K562 (cell line): ENCODE measurements at regions not wholly inside any gene's neighbourhood (a gene's known extent, or its start where the extent isn't known, plus 50 kb on each side); places are given as distances from the start of the nearest gene placed in this dataset.

Experiments
- ATAC-seq: fragments of 200-7000 bp; cut with Tn5 transposase; 3 replicates; pipeline ENCODE4 v1.9.1; 2020; ENCODE audit warnings: moderate library complexity
- BruUV-seq: library from RNA; stranded (reverse); fragments of 400-500 nt; replicated peaks from 2 replicates; lab custom pipeline; 2021; lab: Mats Ljungman, UMichigan
- CTCF ChIA-PET: fragments of 300-600 bp; formaldehyde crosslinking; extraction: SDS; loops from one replicate; lab custom pipeline; 2021; ENCODE audit warnings: low intra/inter-chr PET ratio; lab: Yijun Ruan, JAX
- POLR2A ChIA-PET: fragments of 300-600, 350-650 bp; sonication (Branson Sonifier 250); formaldehyde crosslinking; extraction: SDS; loops from one replicate; lab custom pipeline; 2021; ENCODE audit warnings: antibody characterized with exemption, inconsistent platforms; lab: Yijun Ruan, JAX
- DNase-seq, 4 experiments: peaks; one replicate each; pipeline versions ENCODE4 v3.0.0 to v3.0.0-alpha.2; 2011 to 2018; ENCODE audit warnings: low spot score in 3 of 4, mixed read lengths in 3 of 4; ENCODE audit errors: extremely low read depth in 1 of 4
- FAIRE-seq: peaks from 2 replicates; lab custom pipeline; 2011; peaks lifted over from hg19 to GRCh38; lab: Jason Lieb, UNC
- H2AFZ ChIP-seq: 2 replicates; pipeline ENCODE4 v1.6.0; 2011; ENCODE audit warnings: low read depth, low read length, control low read depth, inconsistent platforms
- H3K27ac ChIP-seq: fragments of 200-600 bp; 3 replicates; pipeline ENCODE4 v1.8.0; 2011; ENCODE audit warnings: low read depth, mild to moderate bottlenecking, control low read depth, inconsistent platforms, low read length, moderate library complexity, mixed read lengths; ENCODE audit errors: extremely low read depth
- H3K27me3 ChIP-seq, 2 experiments: fragments of 300-600 bp in 1 of 2; 2 replicates in 1 of 2; 3 replicates in 1 of 2; pipeline versions ENCODE4 v1.6.0 to v1.8.0; 2011; ENCODE audit warnings: inconsistent platforms in 2 of 2, low read length in 2 of 2, mild to moderate bottlenecking in 1 of 2, mixed read lengths in 1 of 2, moderate library complexity in 1 of 2; ENCODE audit not compliant: control insufficient read depth in 2 of 2, insufficient read depth in 2 of 2
- H3K36me3 ChIP-seq: fragments of 300-600 bp; 3 replicates; pipeline ENCODE4 v1.8.0; 2011; ENCODE audit warnings: mild to moderate bottlenecking, low read length, inconsistent platforms; ENCODE audit not compliant: control insufficient read depth, insufficient read depth
- H3K4me1 ChIP-seq, 2 experiments: fragments of 200-600 bp in 1 of 2; replicated peaks in 1 of 2; 2 replicates in 1 of 2; 3 replicates in 1 of 2; pipeline versions ENCODE4 v1.5.1 to v1.8.0; 2011; ENCODE audit warnings: inconsistent platforms in 2 of 2, low read length in 2 of 2, mild to moderate bottlenecking in 1 of 2, mixed read lengths in 1 of 2, moderate library complexity in 1 of 2; ENCODE audit not compliant: control insufficient read depth in 2 of 2, insufficient read depth in 2 of 2
- H3K4me2 ChIP-seq: 2 replicates; pipeline ENCODE4 v1.6.1; 2011; ENCODE audit warnings: low read length, control low read depth, inconsistent platforms, mixed read lengths; ENCODE audit not compliant: insufficient read depth
- H3K4me3 ChIP-seq: fragments of 200-600 bp; sonication (generic), shearing (Covaris generic); 2 replicates; pipeline ENCODE4 v1.5.1; 2016; ENCODE audit warnings: control low read depth, inconsistent platforms
- H3K79me2 ChIP-seq: fragments of 200-600 bp; 3 replicates; pipeline ENCODE4 v1.8.0; 2011; ENCODE audit warnings: low read length, inconsistent platforms; ENCODE audit not compliant: control insufficient read depth, insufficient read depth
- H3K9ac ChIP-seq, 2 experiments: 2 replicates each; pipeline versions ENCODE4 v1.6.0 to v1.6.1; 2011; ENCODE audit warnings: low read depth in 2 of 2, low read length in 2 of 2, control low read depth in 1 of 2, inconsistent platforms in 1 of 2, mild to moderate bottlenecking in 1 of 2, mixed read lengths in 1 of 2; ENCODE audit not compliant: insufficient read depth in 1 of 2
- H3K9me1 ChIP-seq: one replicate; pipeline ENCODE4 v1.6.0; 2011; ENCODE audit warnings: inconsistent platforms, mild to moderate bottlenecking, low read length, moderate library complexity; ENCODE audit not compliant: control insufficient read depth, insufficient read depth
- H3K9me3 ChIP-seq: replicated peaks from 2 replicates; pipeline ENCODE4 v1.5.1; 2011; ENCODE audit warnings: low read depth, low read length, inconsistent platforms; ENCODE audit not compliant: control insufficient read depth, insufficient read depth
- H4K20me1 ChIP-seq: replicated peaks from 2 replicates; pipeline ENCODE4 v1.6.1; 2011; ENCODE audit warnings: low read length, inconsistent platforms, mixed read lengths; ENCODE audit not compliant: control insufficient read depth, insufficient read depth
- BCL6 ChIP-seq: fragments of 250-450 bp; sonication (Bioruptor Pico); IDR thresholded peaks from 2 replicates; pipeline ENCODE4 v1.4.0; 2020
- GABPA ChIP-seq: fragments of 200-800 bp; sonication (Bioruptor generic); conservative IDR thresholded peaks from 2 replicates; pipeline ENCODE4 v1.6.1; 2016; ENCODE audit warnings: low read depth, missing genetic modification characterization, missing compliant biosample characterization
- JUNB ChIP-seq: fragments of 450-650 bp; formaldehyde crosslinking; conservative IDR thresholded peaks from 2 replicates; pipeline ENCODE4 v1.4.0; 2020; ENCODE audit warnings: mild to moderate bottlenecking
- LARP7 ChIP-seq: fragments of 450-650 bp; IDR thresholded peaks from 2 replicates; pipeline ENCODE4 v1.6.1; 2016
- NCOR1 ChIP-seq: fragments of 450-650 bp; IDR thresholded peaks from 2 replicates; pipeline ENCODE4 v1.6.1; 2016; ENCODE audit warnings: mild to moderate bottlenecking, moderate library complexity
- RBM25 ChIP-seq: fragments of 200-400 bp; formaldehyde crosslinking; IDR thresholded peaks from 2 replicates; pipeline ENCODE4 v1.6.1; 2018; ENCODE audit warnings: low read length, low read depth, moderate library complexity; ENCODE audit not compliant: severe bottlenecking
- TFAM ChIP-seq: fragments of 250-450 bp; sonication (Bioruptor Pico); conservative IDR thresholded peaks from 2 replicates; pipeline ENCODE4 v1.5.0; 2021; ENCODE audit warnings: mild to moderate bottlenecking, moderate library complexity
- ZFP36 ChIP-seq: fragments of 150-350 bp; IDR thresholded peaks from 2 replicates; pipeline ENCODE4 v1.6.1; 2018; ENCODE audit warnings: low read length, low read depth; ENCODE audit not compliant: partially characterized antibody
- WGBS: fragments of 100-300 bp; shearing (Covaris generic); methylation state at CpG from one replicate; pipeline ENCODE4 v1.1.6; 2016; ENCODE audit warnings: low coverage, mixed read lengths; ENCODE audit not compliant: insufficient coverage; ENCODE audit errors: missing lambda C conversion rate; 5-methylcytosine and 5-hydroxymethylcytosine counted together
- in situ Hi-C: fragments of 300-500 bp; cut with MboI; formaldehyde crosslinking; loops from 4 replicates; pipeline ENCODE4 v1.15.0; 2018; ENCODE audit warnings: inconsistent platforms, mixed read lengths
- intact Hi-C: fragments of 100-400 bp; cut with micrococcal nuclease; formaldehyde crosslinking; loops from 2 replicates; pipeline ENCODE4 v1.14.2; 2022
- TF ChIP-seq, protein P1 (sequence below): fragments of 250-450 bp; sonication (Bioruptor Pico); IDR thresholded peaks from 2 replicates; pipeline ENCODE4 v1.4.0; 2020; ENCODE audit warnings: mild to moderate bottlenecking, moderate library complexity
- TF ChIP-seq, protein P2 (sequence below): sonication (generic); formaldehyde crosslinking; IDR thresholded peaks from 2 replicates; pipeline ENCODE4 v1.8.1; 2023; ENCODE audit warnings: mild to moderate bottlenecking, missing genetic modification reagents, moderate library complexity
- TF ChIP-seq, protein P3 (sequence below): fragments of 450-650 bp; IDR thresholded peaks from 2 replicates; pipeline ENCODE4 v1.7.0; 2016; ENCODE audit warnings: borderline replicate concordance
- TF ChIP-seq, protein P4 (sequence below): sonication (generic); formaldehyde crosslinking; IDR thresholded peaks from 2 replicates; pipeline ENCODE4 v1.8.1; 2023; ENCODE audit warnings: mild to moderate bottlenecking, missing genetic modification reagents
- TF ChIP-seq, protein P5 (sequence below): sonication (generic); formaldehyde crosslinking; IDR thresholded peaks from 2 replicates; pipeline ENCODE4 v1.8.0; 2022; ENCODE audit warnings: mild to moderate bottlenecking, low read depth, missing genetic modification reagents

DNA sequence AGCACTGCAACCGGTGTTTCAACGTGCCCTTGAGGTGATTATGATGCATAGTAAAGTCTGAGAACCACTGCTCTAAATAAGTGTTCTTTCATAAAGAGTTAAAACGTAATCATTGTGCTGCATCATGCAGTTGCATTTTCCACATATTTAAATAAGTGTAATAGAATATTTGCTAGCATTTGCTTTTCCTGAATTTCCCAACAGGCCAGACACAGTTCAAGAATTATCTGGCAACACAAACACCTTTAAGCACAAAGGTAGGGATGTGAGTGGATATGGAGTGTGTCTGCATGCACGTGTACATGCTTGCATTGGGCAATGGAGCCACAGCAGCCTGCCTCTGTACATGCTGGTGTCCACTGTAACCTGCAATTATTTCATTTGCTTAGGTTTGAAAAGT is 193.6 kb upstream of the PIK3R1 start:
- POLR2A ChIA-PET = no interaction called here
- DNase-seq = no peak
- TF ChIP-seq LARP7 (no peak), NCOR1 (no peak), JUNB (CRISPR knock-in tag) (no peak), BCL6 (no peak), GABPA (no peak), ZFP36 (no peak), RBM25 (no peak), TFAM (no peak)
- TF ChIP-seq, protein P1, sequence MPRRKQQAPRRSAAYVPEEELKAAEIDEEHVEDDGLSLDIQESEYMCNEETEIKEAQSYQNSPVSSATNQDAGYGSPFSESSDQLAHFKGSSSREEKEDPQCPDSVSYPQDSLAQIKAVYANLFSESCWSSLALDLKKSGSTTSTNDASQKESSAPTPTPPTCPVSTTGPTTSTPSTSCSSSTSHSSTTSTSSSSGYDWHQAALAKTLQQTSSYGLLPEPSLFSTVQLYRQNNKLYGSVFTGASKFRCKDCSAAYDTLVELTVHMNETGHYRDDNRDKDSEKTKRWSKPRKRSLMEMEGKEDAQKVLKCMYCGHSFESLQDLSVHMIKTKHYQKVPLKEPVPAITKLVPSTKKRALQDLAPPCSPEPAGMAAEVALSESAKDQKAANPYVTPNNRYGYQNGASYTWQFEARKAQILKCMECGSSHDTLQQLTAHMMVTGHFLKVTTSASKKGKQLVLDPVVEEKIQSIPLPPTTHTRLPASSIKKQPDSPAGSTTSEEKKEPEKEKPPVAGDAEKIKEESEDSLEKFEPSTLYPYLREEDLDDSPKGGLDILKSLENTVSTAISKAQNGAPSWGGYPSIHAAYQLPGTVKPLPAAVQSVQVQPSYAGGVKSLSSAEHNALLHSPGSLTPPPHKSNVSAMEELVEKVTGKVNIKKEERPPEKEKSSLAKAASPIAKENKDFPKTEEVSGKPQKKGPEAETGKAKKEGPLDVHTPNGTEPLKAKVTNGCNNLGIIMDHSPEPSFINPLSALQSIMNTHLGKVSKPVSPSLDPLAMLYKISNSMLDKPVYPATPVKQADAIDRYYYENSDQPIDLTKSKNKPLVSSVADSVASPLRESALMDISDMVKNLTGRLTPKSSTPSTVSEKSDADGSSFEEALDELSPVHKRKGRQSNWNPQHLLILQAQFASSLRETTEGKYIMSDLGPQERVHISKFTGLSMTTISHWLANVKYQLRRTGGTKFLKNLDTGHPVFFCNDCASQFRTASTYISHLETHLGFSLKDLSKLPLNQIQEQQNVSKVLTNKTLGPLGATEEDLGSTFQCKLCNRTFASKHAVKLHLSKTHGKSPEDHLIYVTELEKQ (CRISPR knock-in tag) = no peak
- TF ChIP-seq, protein P2, sequence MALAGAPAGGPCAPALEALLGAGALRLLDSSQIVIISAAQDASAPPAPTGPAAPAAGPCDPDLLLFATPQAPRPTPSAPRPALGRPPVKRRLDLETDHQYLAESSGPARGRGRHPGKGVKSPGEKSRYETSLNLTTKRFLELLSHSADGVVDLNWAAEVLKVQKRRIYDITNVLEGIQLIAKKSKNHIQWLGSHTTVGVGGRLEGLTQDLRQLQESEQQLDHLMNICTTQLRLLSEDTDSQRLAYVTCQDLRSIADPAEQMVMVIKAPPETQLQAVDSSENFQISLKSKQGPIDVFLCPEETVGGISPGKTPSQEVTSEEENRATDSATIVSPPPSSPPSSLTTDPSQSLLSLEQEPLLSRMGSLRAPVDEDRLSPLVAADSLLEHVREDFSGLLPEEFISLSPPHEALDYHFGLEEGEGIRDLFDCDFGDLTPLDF (CRISPR knock-in tag) = no peak
- TF ChIP-seq, protein P3, sequence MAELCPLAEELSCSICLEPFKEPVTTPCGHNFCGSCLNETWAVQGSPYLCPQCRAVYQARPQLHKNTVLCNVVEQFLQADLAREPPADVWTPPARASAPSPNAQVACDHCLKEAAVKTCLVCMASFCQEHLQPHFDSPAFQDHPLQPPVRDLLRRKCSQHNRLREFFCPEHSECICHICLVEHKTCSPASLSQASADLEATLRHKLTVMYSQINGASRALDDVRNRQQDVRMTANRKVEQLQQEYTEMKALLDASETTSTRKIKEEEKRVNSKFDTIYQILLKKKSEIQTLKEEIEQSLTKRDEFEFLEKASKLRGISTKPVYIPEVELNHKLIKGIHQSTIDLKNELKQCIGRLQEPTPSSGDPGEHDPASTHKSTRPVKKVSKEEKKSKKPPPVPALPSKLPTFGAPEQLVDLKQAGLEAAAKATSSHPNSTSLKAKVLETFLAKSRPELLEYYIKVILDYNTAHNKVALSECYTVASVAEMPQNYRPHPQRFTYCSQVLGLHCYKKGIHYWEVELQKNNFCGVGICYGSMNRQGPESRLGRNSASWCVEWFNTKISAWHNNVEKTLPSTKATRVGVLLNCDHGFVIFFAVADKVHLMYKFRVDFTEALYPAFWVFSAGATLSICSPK = no peak
- TF ChIP-seq, protein P4, sequence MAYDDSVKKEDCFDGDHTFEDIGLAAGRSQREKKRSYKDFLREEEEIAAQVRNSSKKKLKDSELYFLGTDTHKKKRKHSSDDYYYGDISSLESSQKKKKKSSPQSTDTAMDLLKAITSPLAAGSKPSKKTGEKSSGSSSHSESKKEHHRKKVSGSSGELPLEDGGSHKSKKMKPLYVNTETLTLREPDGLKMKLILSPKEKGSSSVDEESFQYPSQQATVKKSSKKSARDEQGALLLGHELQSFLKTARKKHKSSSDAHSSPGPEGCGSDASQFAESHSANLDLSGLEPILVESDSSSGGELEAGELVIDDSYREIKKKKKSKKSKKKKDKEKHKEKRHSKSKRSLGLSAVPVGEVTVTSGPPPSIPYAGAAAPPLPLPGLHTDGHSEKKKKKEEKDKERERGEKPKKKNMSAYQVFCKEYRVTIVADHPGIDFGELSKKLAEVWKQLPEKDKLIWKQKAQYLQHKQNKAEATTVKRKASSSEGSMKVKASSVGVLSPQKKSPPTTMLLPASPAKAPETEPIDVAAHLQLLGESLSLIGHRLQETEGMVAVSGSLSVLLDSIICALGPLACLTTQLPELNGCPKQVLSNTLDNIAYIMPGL (CRISPR knock-in tag) = no peak
- TF ChIP-seq, protein P5, sequence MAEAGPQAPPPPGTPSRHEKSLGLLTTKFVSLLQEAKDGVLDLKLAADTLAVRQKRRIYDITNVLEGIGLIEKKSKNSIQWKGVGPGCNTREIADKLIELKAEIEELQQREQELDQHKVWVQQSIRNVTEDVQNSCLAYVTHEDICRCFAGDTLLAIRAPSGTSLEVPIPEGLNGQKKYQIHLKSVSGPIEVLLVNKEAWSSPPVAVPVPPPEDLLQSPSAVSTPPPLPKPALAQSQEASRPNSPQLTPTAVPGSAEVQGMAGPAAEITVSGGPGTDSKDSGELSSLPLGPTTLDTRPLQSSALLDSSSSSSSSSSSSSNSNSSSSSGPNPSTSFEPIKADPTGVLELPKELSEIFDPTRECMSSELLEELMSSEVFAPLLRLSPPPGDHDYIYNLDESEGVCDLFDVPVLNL (CRISPR knock-in tag) = no peak

More for the DNA sequence above, 193.6 kb upstream of the PIK3R1 start:
- H3K4me2 ChIP-seq = no peak overlapping the region
- H2AFZ ChIP-seq = no peak overlapping the region
- FAIRE-seq (no peak), ATAC-seq (no peak)
- H3K9me3 ChIP-seq = no peaks in the 10 kb centered on the region
- no peaks in the 10 kb centered on the region for H3K79me2 ChIP-seq
- H3K27ac ChIP-seq = no peak overlapping the region
- H3K36me3 ChIP-seq = no peaks in the 10 kb centered on the region
- intact Hi-C loops = no loop called here
- CTCF ChIA-PET = no interaction called here
- no TSS peak for BruUV-seq
- H3K4me1 ChIP-seq = no peaks in the 10 kb centered on the region
- in situ Hi-C loops = no loop called here
- no peak overlapping the region for H3K4me3 ChIP-seq
- peaks cover 4% of the 10 kb centered on the region in 2 experiments; a peak in 2 of 5 replicates for H3K27me3 ChIP-seq
- no peaks in the 10 kb centered on the region for H4K20me1 ChIP-seq
- 0% methylated on average over 4 of the region's 4 CpGs for WGBS
- no peaks in the 10 kb centered on the region for H3K9me1 ChIP-seq
- no peak overlapping the region for H3K9ac ChIP-seq
